HL-60/S4 (cell line): ENCODE measurements at regions not wholly inside any gene's neighbourhood (a gene's known extent, or its start where the extent isn't known, plus 50 kb on each side); places are given as distances from the start of the nearest gene placed in this dataset.

ENCODE experiments used
- in situ Hi-C: fragments of 300-500 bp; cut with MboI; formaldehyde crosslinking; loops from 2 replicates; pipeline ENCODE4 v1.14.3; 2022; ENCODE audit warnings: low sequenced_read_pairs

GRCh38 chr12:14249368-14249767 is 116.1 kb upstream of the ATF7IP start:
- in situ Hi-C loops, result loop anchor here (25.0 kb wide), 1 partner anchor 388 kb away; no protein-coding TSS in a partner anchor

- in situ Hi-C loops, result loop anchor here (25.0 kb wide), 1 partner anchor 110 kb away; the partner anchor contains the start of gene ATF7IP
These were observed 112.8 kb upstream of the ATF7IP start for GRCh38 chr12:14252697-14253096.

GRCh38 chr12:14253496-14253895 is 112.0 kb upstream of the ATF7IP start:
- in situ Hi-C loops, result loop anchor here (25.0 kb wide), 1 partner anchor 109 kb away; the partner anchor contains the start of gene ATF7IP

- in situ Hi-C loops, result loop anchor here (25.0 kb wide), 1 partner anchor 108 kb away; the partner anchor contains the start of gene ATF7IP
These were observed 110.7 kb upstream of the ATF7IP start for GRCh38 chr12:14254781-14255180.

DNA sequence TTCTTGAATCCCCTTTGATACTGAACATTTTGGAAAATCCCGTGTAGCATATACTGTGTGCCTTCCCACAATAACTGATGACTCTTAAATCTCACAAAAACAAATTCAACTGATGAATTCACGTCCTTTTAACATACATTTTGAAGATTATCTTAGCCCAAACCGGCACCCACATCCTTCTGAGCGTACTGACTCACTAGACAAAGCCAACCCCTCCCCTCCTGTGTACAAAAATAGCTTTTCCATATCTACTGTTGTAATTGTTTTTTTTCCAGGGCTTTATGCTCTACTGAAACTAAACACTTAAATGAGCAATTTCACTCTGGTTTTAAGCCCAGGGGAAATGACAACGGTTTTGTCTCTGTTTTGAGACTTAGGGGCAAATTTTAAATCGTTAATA is 109.4 kb upstream of the ATF7IP start:
- in situ Hi-C loops, result loop anchor here (25.0 kb wide), 1 partner anchor 106 kb away; the partner anchor contains the start of gene ATF7IP

DNA sequence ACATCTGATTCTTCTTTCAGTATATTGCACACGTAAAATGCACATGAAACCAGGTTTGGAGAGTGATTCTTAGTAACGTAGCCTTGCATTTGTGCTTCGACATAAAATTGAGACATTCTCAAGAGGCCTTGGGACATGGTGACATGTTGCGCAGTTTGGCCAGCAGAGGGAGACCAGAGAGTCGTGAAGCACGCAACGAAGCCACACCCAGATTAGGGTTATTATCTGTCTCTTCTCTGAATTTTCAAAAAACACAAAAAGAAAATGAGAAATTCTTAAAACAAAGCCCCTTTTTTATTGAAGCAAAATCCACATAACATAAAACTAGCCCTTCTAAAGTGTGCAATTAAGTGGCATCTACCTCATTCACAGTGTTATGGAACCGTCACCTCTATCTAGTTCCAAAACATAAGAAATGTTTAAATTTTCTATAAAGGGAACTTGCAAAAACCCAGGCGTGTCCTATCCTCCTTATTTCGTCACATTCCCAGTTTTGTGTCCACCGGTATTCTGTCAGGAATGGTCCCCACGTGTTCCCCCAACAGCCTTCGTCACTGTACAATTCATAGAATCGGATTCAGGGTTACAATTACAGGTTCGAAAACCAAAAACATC is 108.8 kb upstream of the ATF7IP start:
- in situ Hi-C loops, result loop anchor here (25.0 kb wide), 1 partner anchor 106 kb away; the partner anchor contains the start of gene ATF7IP

GRCh38 chr12:14257303-14257733 is 108.2 kb upstream of the ATF7IP start:
- in situ Hi-C loops, result loop anchor here (25.0 kb wide), 1 partner anchor 105 kb away; the partner anchor contains the start of gene ATF7IP

GRCh38 chr12:14257734-14258574 is 107.5 kb upstream of the ATF7IP start:
- in situ Hi-C loops, result loop anchor here (25.0 kb wide), 1 partner anchor 104 kb away; the partner anchor contains the start of gene ATF7IP

GRCh38 chr12:14258575-14258940 is 106.9 kb upstream of the ATF7IP start:
- in situ Hi-C loops, result loop anchor here (25.0 kb wide), 1 partner anchor 104 kb away; the partner anchor contains the start of gene ATF7IP

GRCh38 chr12:14259481-14260010 is 105.9 kb upstream of the ATF7IP start:
- in situ Hi-C loops, result loop anchor here (25.0 kb wide), 1 partner anchor 103 kb away; the partner anchor contains the start of gene ATF7IP

DNA sequence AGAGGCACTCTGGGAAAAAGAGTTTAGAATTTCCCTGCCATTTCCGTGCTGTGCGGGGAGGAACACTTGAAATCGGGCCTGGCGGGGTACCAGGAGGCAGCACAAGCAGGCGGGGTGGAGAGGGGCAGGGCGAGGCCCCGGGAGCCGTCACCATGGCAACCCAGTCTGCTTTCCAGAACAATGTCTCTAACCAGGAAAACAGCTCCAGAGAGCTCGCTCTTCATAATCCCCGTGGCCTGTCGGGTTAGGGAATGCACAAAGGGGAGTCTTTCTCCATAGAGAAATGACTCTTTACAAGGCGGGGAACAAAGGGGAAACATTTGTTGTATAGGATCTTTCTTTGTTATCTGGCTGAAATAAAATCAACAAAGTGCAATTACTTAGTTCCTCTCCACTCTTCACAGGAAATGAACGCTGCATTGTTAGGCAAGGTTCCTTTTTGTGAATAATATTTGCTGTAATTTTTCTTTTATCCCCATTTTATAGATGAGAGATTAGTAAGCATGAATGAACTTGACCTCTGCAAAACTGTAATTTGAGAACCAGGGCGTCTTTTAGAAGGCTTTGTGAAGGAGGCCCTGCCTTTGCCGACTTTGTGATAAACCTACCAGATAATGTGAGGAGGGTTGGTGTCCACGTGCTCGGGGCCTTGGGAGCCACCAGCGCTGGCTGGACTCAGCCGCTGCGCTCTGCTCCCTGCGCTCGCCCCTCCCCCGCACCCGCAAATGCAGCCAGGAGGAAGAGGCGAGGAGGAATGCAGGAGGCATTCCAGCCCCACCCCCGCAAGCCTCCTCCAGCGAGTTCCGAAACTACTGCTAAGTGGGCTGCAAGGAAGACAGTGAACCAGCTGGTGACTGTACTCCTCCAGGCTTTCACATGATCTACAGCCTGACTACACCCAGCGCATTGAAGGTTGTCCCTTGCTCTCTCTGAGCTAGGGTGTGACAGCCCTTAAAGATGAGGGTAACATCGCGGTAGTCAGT is 105.2 kb upstream of the ATF7IP start:
- in situ Hi-C loops, result loop anchor here (25.0 kb wide), 1 partner anchor 102 kb away; the partner anchor contains the start of gene ATF7IP

DNA sequence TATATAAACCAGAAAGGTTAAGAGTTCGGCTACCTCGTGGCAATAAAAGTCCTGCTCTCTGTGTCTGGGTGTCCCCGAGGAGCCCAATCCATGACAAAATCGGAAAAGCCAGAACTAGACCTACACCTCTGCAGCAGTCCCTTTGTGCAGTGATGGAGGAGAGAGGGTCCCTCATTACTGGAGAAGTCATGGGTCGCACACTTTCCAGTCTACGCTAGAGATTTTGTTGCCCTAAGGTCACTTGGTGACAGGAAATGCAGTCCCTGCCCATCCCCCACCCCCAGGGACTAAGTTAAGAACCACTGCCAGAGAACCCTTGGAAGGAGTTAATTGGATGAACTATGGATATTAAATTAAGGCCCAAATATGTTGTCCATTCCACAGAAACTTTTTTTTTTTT is 104.4 kb upstream of the ATF7IP start:
- in situ Hi-C loops, result loop anchor here (25.0 kb wide), 1 partner anchor 101 kb away; the partner anchor contains the start of gene ATF7IP

DNA sequence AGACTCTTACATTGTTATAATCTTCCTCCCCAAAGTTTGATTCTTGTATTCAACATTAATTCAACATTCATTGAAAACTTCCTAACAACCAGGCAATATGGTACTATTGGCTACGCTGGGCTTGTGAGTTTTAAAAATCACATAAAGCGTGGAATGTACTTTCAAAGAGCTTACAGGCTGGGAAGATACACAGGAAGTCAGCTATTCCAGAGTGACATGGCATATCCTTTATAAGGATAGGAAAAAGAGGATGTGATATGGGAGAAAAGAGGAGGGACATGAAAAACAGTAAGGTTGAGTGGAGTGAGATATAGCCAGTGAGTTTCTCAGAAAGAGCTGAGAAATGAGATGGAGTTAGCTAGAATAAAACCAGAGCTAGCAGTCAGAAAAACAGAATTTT is 103.6 kb upstream of the ATF7IP start:
- in situ Hi-C loops, result loop anchor here (25.0 kb wide), 1 partner anchor 100 kb away; the partner anchor contains the start of gene ATF7IP

DNA sequence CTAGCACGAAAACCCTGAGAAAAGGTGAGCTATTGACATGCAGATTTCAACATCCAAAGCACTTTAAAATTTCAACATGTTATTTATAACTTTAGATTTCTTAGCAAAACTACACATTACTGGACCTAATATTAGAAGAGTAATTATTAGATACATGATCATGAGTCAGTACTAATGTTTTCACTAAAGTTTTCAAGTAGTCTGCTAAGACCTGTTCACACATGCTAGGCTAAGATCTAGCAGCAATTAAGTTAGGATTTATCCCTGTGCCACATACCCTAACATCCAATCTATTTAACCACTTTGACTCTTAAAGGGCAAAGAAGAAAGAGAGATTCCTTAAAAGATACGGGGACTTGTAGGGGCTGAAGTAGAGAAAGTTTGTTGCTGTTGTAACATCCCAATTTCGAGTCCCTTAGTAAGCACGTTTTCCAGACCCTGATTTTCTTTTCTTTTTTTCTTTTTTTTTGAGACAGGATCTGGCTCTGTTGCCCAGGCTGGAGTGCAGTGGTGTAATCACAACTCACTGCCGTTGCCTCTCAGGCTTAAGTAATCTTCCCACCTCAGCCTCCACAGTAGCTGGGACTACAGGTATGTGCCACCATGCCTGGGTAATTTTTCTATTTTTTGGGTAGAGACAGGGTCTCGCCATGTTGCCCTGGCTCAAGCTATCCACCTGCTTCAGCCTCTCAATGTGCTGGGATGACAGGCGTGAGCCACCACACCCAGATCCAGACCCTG is 102.5 kb upstream of the ATF7IP start:
- in situ Hi-C loops, result loop anchor here (25.0 kb wide), 1 partner anchor 99 kb away; the partner anchor contains the start of gene ATF7IP

GRCh38 chr12:14263742-14264141 is 101.7 kb upstream of the ATF7IP start:
- in situ Hi-C loops, result loop anchor here (25.0 kb wide), 1 partner anchor 99 kb away; the partner anchor contains the start of gene ATF7IP

DNA sequence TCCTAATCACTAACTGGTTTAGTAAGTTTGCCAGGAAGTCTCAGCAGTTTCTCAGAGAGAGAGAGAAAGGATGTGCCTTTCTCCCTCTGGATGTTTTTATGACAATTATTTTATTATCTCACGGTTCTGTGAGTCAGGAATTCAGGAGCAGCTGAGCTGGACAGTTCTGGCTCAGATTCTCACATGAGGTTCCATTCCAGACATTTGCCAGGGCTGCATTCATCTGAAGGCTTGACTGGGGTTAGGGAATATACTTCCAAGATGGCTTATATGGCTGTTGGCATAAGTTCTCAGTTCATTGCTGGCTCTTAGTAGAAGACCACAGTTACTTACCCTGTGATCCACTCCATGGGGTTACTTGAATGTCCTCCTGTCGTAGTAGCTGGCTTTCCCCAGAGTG is 101.2 kb upstream of the ATF7IP start:
- in situ Hi-C loops, result loop anchor here (25.0 kb wide), 1 partner anchor 98 kb away; the partner anchor contains the start of gene ATF7IP

- in situ Hi-C loops, result loop anchor here (25.0 kb wide), 1 partner anchor 98 kb away; the partner anchor contains the start of gene ATF7IP
These were observed 100.7 kb upstream of the ATF7IP start for GRCh38 chr12:14264778-14265177.

- in situ Hi-C loops, result loop anchor here (25.0 kb wide), 1 partner anchor 94 kb away; the partner anchor contains the start of gene ATF7IP
These were observed 97.4 kb upstream of the ATF7IP start for GRCh38 chr12:14268120-14268515.

GRCh38 chr12:14270392-14270791 is 95.1 kb upstream of the ATF7IP start:
- in situ Hi-C loops, result loop anchor here (25.0 kb wide), 1 partner anchor 92 kb away; the partner anchor contains the start of gene ATF7IP
